Large intestine (tissue), 3 donors: ENCODE measurements at regions not wholly inside any gene's neighbourhood (a gene's known extent, or its start where the extent isn't known, plus 50 kb on each side); places are given as distances from the start of the nearest gene placed in this dataset.

Source experiments
- DNase-seq, 2 donors: peaks; one replicate each; pipeline versions ENCODE4 v3.0.0 to v3.0.0-alpha.2; 2013
- H3K27ac ChIP-seq: one replicate; pipeline ENCODE4 v1.5.1; 2013; ENCODE audit warnings: low read length
- H3K27me3 ChIP-seq: 2 replicates; pipeline ENCODE4 v1.6.1; 2013; ENCODE audit warnings: low read length; ENCODE audit not compliant: control insufficient read depth, insufficient read depth
- H3K36me3 ChIP-seq: 2 replicates; pipeline ENCODE4 v1.6.1; 2013; ENCODE audit warnings: low read length; ENCODE audit not compliant: control insufficient read depth, insufficient read depth
- H3K4me1 ChIP-seq: one replicate; pipeline ENCODE4 v1.6.1; 2013; ENCODE audit warnings: low read length; ENCODE audit not compliant: control insufficient read depth, insufficient read depth
- H3K4me3 ChIP-seq: one replicate; pipeline ENCODE4 v1.5.1; 2013; ENCODE audit warnings: low read length
- H3K9me3 ChIP-seq: one replicate; pipeline ENCODE4 v1.6.1; 2013; ENCODE audit warnings: mild to moderate bottlenecking, low read depth, low read length, moderate library complexity; ENCODE audit not compliant: control insufficient read depth
- whole genome bisulfite sequencing: methylation state at CpG from one replicate; pipeline ENCODE4 v1.1.5; 2013; ENCODE audit warnings: low lambda C conversion rate; ENCODE audit not compliant: insufficient coverage; 5-methylcytosine and 5-hydroxymethylcytosine counted together

DNA sequence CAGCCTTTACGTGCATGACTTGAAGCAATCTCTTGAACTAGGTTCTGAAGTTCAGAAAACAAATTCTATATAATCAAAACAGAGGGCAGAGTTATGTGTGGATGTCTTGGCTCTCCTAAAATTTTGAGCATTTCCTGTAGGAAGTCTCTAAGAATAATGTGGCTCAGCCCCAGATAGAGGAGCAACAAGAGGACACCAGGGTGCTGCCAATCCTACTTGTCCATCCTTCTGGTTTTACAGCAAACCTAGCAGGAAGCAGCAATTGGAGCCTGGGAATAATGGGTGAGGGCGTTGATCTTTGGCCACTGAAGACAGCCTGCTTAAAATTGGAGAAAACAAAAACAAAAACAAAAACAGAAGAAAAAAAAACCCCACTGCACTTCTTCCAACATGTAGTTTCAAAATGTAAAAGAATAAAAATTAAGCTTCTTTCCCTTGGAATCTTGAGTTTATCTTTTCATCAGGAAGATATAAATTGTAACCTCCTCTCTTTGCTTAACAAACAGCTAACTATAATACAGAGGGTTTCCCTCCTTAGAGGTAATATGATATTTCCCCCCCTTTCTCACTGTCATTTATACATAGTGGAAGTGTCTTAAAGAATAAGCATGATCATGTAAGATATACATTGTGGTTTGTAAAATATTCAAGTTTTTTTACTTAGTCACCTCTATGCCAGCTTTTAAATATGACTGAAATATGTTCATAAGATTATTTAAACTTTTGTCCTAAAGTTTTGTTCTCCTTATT is 130.6 kb downstream of the FBXO8 start:
- H3K27me3 ChIP-seq: peaks cover 2% of the 10 kb centered on the region
- H3K27ac ChIP-seq: peak overlapping the region; percentile 8
- H3K9me3 ChIP-seq: no peaks in the 10 kb centered on the region
- DNase-seq: no peak
- no peak overlapping the region for H3K4me3 ChIP-seq
- H3K4me1 ChIP-seq: no peaks in the 10 kb centered on the region
- no peaks in the 10 kb centered on the region for H3K36me3 ChIP-seq
- 57% methylated on average over 1 of the region's 2 CpGs for whole genome bisulfite sequencing

DNA sequence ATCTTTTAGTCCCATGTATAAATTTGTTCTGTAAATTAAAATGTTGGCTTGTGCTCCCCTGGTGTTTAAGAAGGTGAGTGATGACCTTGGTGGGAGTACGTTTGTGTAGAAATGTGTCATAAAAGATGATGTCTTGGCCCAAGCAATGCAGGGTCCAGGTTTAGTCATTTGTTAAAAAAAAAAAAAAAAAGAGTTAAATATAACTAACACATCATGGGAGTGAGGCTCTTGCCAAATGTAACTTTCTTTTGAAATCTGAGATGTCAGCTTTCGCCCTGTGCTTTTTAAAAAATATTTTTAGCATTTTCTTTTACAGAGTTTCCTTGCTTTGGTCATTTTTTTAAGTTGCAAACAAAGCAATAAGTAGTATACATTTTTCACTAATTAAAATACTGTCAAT is 135.6 kb downstream of the FBXO8 start:
- Histone ChIP-seq H3K27me3 (no peaks in the 10 kb centered on the region), H3K9me3 (no peaks in the 10 kb centered on the region), H3K36me3 (no peaks in the 10 kb centered on the region), H3K4me3 (no peak overlapping the region), H3K4me1 (no peaks in the 10 kb centered on the region), H3K27ac (no peak overlapping the region)
- no peak for DNase-seq
- 58% methylated on average over 2 of the region's 2 CpGs for WGBS

DNA sequence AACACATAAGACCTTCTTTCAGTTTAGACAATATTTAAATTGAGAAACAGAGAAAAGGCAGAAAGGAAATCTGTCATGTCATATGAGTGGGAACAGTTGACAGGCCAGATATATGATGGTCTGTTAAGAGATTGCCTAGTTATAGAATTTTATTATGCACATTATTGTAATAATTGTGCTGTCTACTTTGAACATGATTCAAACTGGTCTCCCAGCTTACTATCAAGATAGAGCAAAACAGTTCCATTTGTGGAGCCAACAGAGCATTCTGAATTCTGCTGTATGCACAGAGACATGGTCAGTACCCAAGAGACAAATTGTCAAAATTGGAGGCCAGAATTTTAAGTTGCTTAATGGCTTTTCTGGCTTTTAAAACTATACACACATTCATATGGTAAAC is 139.4 kb downstream of the FBXO8 start:
- no peaks in the 10 kb centered on the region for H3K4me1 ChIP-seq
- H3K27me3 ChIP-seq: no peaks in the 10 kb centered on the region
- no peaks in the 10 kb centered on the region for H3K9me3 ChIP-seq
- no peak overlapping the region for H3K27ac ChIP-seq
- H3K4me3 ChIP-seq: no peak overlapping the region
- DNase-seq: no peak
- H3K36me3 ChIP-seq: no peaks in the 10 kb centered on the region

DNA sequence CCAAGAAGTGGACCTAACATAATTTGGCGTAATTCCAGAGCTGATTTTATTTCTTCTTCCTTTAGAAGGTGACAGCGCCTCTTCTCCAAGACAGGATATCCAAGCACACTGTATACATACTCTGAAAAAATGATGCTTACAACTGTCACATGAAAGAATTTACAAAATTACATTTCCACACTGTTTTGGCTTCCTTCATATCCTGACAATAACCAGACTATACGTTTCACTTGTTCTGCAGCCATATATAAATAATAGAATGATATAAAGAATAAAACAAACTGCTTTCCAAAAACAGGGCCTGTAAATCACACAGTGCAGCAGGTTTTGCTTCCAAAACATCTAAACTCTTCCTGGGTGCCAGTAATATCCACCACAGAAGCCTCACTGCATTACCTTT is 141.6 kb downstream of the FBXO8 start:
- Histone ChIP-seq H3K27ac (no peak overlapping the region), H3K4me1 (no peaks in the 10 kb centered on the region)

DNA sequence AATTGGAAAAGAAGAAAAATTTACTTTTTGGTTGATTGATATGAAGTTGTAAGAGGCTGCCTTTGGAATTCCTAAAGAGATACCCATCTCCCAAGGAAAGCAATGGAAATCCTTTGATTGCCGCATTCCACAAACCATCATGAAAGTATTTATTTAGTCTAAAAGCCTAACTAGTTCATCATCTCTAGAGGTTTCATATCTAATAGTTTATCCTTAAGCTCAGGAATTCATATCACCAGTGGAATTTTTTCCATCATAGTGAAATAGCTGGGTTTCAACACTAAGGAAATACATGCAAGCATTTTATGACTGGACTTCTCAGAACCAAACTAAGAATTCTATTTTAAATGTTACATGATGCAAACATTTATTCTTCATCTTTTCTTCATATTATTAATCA is 144.9 kb downstream of the FBXO8 start:
- Histone ChIP-seq H3K9me3 (no peaks in the 10 kb centered on the region), H3K36me3 (no peaks in the 10 kb centered on the region), H3K4me1 (no peaks in the 10 kb centered on the region), H3K27me3 (no peaks in the 10 kb centered on the region), H3K4me3 (no peak overlapping the region), H3K27ac (no peak overlapping the region)
- no peak for DNase-seq
- WGBS: no CpG with 5 or more reads among the region's 1 CpG

More for the DNA sequence above, 141.6 kb downstream of the FBXO8 start:
- WGBS: no CpG with 5 or more reads among the region's 3 CpGs
- no peaks in the 10 kb centered on the region for H3K36me3 ChIP-seq
- no peak for DNase-seq
- H3K9me3 ChIP-seq: no peaks in the 10 kb centered on the region
- H3K27me3 ChIP-seq: no peaks in the 10 kb centered on the region
- no peak overlapping the region for H3K4me3 ChIP-seq

DNA sequence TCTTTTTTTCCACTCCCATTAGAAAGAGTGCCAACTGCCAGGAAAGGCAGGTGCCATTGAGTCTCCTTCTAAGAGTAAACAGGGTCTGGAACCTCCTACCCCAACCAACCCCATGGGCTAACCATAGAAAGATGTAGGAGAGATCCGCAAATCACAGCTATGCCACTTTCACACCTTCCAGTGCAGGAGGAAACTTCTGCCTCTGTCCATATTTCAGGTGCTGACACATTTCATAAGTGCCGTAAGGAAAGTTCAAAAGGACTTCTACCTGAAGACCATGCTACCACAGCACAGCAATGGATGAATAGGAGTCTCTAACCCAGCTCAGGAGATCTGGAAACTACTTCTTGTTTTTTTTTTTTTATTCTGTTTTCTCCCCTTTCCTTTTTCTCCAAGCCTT is 145.8 kb downstream of the FBXO8 start:
- 83% methylated on average over 1 of the region's 2 CpGs for WGBS
- DNase-seq: no peak
- H3K27ac ChIP-seq: no peak overlapping the region
- no peaks in the 10 kb centered on the region for H3K9me3 ChIP-seq
- H3K27me3 ChIP-seq: no peaks in the 10 kb centered on the region
- H3K36me3 ChIP-seq: no peaks in the 10 kb centered on the region
- no peaks in the 10 kb centered on the region for H3K4me1 ChIP-seq
- no peak overlapping the region for H3K4me3 ChIP-seq

DNA sequence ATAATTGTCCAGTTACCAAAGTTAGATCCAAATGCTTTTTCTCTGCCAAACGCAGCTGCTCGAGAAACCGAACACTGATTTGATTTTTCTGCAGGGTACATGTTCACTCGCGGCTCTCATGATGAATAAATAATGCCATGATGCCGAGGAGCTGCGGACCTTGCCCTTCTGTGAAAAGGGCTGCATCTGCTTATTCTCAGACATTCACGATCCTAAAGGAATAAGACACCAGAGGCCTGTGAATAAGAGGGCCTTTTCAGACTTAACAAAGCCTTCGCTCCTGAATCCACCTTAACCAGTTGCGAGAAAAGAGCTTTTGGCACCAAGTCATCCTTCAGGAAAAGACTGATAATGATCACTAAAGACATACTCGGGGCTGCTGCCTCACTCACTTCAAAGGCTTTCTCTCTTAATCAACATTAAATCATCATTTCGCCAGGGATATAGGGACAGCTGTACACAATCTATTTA is 147.5 kb downstream of the FBXO8 start:
- Histone ChIP-seq H3K4me1 (no peaks in the 10 kb centered on the region), H3K27me3 (no peaks in the 10 kb centered on the region), H3K9me3 (no peaks in the 10 kb centered on the region), H3K27ac (no peak overlapping the region), H3K36me3 (no peaks in the 10 kb centered on the region), H3K4me3 (no peak overlapping the region)
- WGBS: 37% methylated on average over 2 of the region's 12 CpGs
- DNase-seq: peak; percentile 15 to 31

DNA sequence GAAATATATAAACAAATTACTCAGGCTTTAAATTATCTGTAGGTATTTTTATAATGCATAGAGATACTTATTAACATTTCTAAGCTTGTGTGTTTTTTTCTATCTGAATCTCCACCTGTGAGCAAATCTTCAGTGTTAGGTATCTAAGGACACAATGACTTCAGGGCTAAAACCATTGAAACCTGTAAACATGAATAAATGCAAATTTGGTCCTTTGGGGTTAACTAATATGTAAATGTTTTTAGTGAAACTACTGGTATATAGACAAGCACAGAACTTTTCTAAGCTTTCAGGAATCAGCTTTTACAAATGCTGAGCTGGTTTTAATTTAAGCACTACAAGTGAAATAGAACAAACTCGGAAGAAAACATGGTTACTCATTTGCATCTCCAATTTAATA is 147.9 kb downstream of the FBXO8 start:
- no peak overlapping the region for H3K4me3 ChIP-seq
- no CpG with 5 or more reads among the region's 1 CpG for WGBS
- H3K27ac ChIP-seq: no peak overlapping the region
- DNase-seq: no peak
- H3K27me3 ChIP-seq: no peaks in the 10 kb centered on the region
- H3K9me3 ChIP-seq: no peaks in the 10 kb centered on the region
- H3K36me3 ChIP-seq: no peaks in the 10 kb centered on the region
- H3K4me1 ChIP-seq: no peaks in the 10 kb centered on the region

DNA sequence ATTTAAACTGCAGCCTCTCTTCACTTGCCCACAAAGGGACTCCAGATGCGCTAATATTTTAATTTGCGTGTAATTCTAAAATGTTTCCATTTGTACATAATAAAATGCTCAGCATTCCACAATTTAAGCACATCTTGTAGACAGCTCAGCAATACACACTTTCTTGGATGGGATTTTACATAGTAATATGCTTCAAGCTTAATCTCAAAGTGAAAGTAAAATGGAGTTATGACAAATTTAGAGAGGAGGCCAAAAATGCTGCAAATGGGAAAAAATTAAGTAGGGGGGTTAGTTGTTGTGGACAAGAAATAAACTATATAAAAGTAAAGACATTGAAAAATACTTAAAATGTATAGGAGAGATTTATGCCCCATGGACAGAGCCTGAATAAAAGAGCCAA is 149.1 kb downstream of the FBXO8 start:
- no peak overlapping the region for H3K27ac ChIP-seq
- no peaks in the 10 kb centered on the region for H3K9me3 ChIP-seq
- no CpG with 5 or more reads among the region's 2 CpGs for WGBS
- no peaks in the 10 kb centered on the region for H3K36me3 ChIP-seq
- H3K4me1 ChIP-seq: no peaks in the 10 kb centered on the region
- H3K27me3 ChIP-seq: no peaks in the 10 kb centered on the region
- no peak for DNase-seq
- no peak overlapping the region for H3K4me3 ChIP-seq

DNA sequence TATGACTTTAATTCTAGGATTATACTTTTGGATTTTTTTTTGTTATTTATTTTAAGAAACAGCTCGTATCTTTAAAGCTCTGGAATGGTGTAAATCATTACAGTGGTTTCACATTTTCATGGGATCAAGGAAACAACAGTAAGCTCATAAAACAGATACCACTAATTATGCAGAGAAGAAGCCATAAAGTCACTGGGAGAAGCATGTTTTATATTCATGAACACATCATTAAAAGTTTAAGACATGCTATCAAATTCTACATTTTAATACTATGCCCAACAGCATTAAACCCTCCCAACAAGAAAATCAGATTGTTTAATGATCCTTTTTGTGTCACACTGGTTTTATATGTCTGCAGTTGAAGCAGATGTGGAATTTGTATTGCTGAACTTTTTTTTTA is 149.9 kb downstream of the FBXO8 start:
- Histone ChIP-seq H3K36me3 (no peaks in the 10 kb centered on the region), H3K4me3 (no peak overlapping the region), H3K27ac (no peak overlapping the region), H3K9me3 (no peaks in the 10 kb centered on the region), H3K27me3 (no peaks in the 10 kb centered on the region), H3K4me1 (no peaks in the 10 kb centered on the region)
- DNase-seq: no peak
- 67% methylated on average over 1 of the region's 1 CpG for WGBS

DNA sequence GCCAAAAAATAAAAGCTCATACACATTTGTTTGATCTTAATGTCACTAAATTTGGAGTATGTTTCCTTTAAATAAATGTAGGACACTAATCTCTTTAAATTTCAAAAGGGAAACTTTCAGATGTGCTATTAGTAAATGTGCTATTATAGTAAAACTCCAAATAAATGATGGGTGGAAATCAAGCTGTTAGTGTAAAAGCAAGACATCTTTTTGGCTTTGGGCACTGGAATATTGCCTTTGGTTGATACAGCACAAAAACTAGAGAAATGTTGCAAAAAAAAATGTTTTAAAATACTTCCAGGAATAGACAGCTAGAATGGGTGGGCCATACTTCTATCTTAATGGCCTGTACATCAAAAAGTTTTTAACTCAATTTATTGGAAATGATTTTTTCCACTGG is 151.6 kb downstream of the FBXO8 start:
- Histone ChIP-seq H3K27ac (no peak overlapping the region), H3K4me1 (no peaks in the 10 kb centered on the region), H3K36me3 (no peaks in the 10 kb centered on the region), H3K9me3 (no peaks in the 10 kb centered on the region), H3K27me3 (no peaks in the 10 kb centered on the region), H3K4me3 (no peak overlapping the region)
- no peak for DNase-seq
